Fibroblast of villous mesenchyme (primary cell): ENCODE measurements at regions not wholly inside any gene's neighbourhood (a gene's known extent, or its start where the extent isn't known, plus 50 kb on each side); places are given as distances from the start of the nearest gene placed in this dataset.

ENCODE experiments used
- DNase-seq: peaks from one replicate; pipeline ENCODE4 v3.0.0-alpha.2; 2010; ENCODE audit warnings: low read depth
- H3K4me3 ChIP-seq: 2 replicates; pipeline ENCODE4 v1.5.1; 2011; ENCODE audit warnings: low read depth, mild to moderate bottlenecking, low read length
- CTCF ChIP-seq: IDR thresholded peaks from 2 replicates; pipeline ENCODE4 v1.5.1; 2012; ENCODE audit warnings: low read depth, mild to moderate bottlenecking, low read length; ENCODE audit not compliant: insufficient read depth

GRCh38 chr7:88700725-88701124 lies 58.8 kb upstream of the ZNF804B start:
- DNase-seq = no peak
- no peak for TF ChIP-seq CTCF
- no peak overlapping the region for H3K4me3 ChIP-seq

- DNase-seq = no peak
- no peak for TF ChIP-seq CTCF
- H3K4me3 ChIP-seq = no peak overlapping the region
Observed at GRCh38 chr7:88694207-88694606, 65.3 kb upstream of the ZNF804B start.

GRCh38 chr7:88693131-88693530 lies 66.4 kb upstream of the ZNF804B start:
- H3K4me3 ChIP-seq = no peak overlapping the region
- no peak for DNase-seq

GRCh38 chr7:88692493-88692892 lies 67.0 kb upstream of the ZNF804B start:
- DNase-seq = no peak
- TF ChIP-seq CTCF = no peak
- no peak overlapping the region for H3K4me3 ChIP-seq

More at GRCh38 chr7:88693131-88693530, 66.4 kb upstream of the ZNF804B start:
- TF ChIP-seq CTCF = no peak

- no peak for DNase-seq
- TF ChIP-seq CTCF = no peak
Observed at GRCh38 chr7:88689821-88690220, 69.7 kb upstream of the ZNF804B start.

GRCh38 chr7:88688222-88688621 lies 71.3 kb upstream of the ZNF804B start:
- H3K4me3 ChIP-seq = no peak overlapping the region
- TF ChIP-seq CTCF = no peak
- DNase-seq = no peak

More at GRCh38 chr7:88689821-88690220, 69.7 kb upstream of the ZNF804B start:
- no peak overlapping the region for H3K4me3 ChIP-seq

GRCh38 chr7:88686468-88687229 lies 72.9 kb upstream of the ZNF804B start:
- no peak overlapping the region for H3K4me3 ChIP-seq
- no peak for DNase-seq
- TF ChIP-seq CTCF = no peak
